KOPT-K1 (cell line): ENCODE measurements at regions not wholly inside any gene's neighbourhood (a gene's known extent, or its start where the extent isn't known, plus 50 kb on each side); places are given as distances from the start of the nearest gene placed in this dataset.
"Not testable (repeated sequence)": the region's sequence is repeated elsewhere in the genome, so short reads cannot be mapped to it uniquely, and the experiment has no call there.

Source experiments
- H3K27ac ChIP-seq: fragments of 200-600 bp; sonication (generic); 2 replicates; pipeline ENCODE4 v1.5.1; 2016; ENCODE audit warnings: antibody characterized with exemption, mild to moderate bottlenecking, low read depth, low read length; ENCODE audit not compliant: poor library complexity, severe bottlenecking
- H3K36me3 ChIP-seq: fragments of 200-600 bp; sonication (generic); 2 replicates; pipeline ENCODE4 v1.5.1; 2017; ENCODE audit warnings: antibody characterized with exemption, mild to moderate bottlenecking, low read length, moderate library complexity; ENCODE audit not compliant: insufficient read depth
- H3K9me3 ChIP-seq: fragments of 200-600 bp; sonication (generic); 2 replicates; pipeline ENCODE4 v1.5.1; 2017; ENCODE audit warnings: antibody characterized with exemption, low read length, mild to moderate bottlenecking; ENCODE audit not compliant: insufficient read depth, poor library complexity, severe bottlenecking

DNA sequence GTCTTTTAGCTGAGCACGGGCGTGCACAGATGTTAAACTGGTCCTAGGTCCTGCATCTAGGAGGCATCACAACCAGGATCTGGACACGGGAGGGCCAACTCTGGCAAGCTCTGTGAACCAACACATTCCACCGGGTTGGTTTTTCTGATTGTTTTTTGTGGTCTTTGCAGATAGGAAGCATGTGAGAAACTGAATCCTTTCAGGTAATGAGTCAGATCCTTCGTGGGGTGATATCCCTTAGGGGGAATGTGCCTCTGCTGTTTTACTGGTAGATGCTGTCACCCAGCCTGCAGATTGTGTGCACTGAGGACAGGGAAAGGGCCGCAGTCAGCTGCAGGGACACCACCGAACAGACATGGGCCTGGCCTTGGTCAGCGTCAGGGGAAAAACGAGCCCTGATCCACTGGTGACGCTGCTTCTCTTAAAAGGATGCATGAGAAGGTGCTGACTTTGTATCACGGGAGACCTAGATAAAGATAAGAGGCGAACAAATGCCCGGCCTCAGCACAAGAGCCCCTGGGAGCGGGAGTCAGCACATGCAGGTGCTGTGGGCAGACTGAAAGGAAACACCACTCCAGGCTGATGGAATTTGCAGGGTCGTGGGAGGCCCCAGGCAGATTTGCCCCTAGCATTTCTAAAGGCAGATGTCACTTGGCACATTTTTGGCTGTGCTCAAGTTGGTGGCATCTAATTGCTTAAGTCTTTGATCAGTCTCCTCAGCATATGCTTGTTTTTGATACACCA lies 51.1 kb downstream of the DOP1B start:
- Histone ChIP-seq H3K27ac (no peak overlapping the region), H3K9me3 (no peaks in the 10 kb centered on the region), H3K36me3 (peaks cover 26% of the 10 kb centered on the region)

DNA sequence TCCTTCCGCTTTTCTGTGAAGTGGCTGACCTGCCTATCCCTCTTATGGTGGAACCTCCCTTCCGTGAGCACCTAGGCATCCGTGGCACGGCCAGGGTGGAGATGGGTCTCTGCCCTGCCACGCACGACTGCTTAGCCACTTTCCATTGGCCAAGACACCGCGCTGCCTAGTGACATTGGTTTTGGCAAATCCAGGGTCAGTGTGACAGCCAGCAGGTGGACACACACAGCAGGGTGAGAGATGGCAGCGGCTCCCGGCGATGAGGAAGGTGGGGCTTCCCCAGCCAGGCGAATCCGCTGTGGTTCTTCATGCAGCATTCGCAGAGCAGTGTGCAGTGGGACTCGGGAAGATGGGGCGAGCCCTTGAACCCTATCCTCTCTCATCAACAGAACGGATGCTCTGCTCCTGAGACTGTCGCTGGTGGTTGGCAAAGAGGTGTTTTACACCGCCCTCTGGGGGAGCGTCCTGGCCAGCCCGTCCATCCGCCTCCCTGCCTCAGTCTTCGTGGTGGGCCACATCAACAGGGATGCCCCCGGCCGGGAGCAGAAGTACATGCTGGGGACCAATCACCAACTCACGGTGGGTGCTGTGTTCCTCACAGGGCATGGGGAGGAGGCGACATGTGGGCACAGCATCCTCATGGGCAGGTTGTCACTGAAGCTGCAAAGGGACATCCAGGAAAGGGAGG lies 51.8 kb downstream of the DOP1B start:
- H3K36me3 ChIP-seq = peaks cover 25% of the 10 kb centered on the region
- H3K27ac ChIP-seq = no peak overlapping the region
- H3K9me3 ChIP-seq = no peaks in the 10 kb centered on the region

DNA sequence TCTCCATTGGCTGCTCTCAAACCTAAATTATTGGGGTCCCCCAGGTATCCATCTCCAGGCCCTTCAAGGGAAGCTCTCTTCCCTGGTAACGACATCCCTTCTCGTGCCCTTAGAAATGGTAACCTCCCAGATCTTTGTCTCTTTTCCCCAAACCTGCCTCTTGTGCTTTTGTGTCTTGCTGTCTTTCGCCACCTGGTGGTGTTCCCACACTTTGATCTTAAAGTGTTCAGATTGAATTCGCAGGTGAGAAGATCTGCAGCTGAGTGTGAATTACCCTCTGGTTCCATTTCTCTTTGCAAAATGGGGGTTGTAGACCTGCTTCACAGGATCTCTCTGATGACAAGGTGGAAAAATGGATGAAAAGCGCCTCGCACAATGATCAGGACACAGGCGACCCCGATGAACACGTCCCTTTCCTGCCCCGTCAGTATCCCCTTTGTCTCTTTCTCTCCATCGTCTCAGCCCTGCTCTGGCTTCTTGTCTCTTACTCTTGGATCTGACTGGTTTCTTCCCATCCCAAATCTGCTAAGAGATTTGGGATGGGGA lies 53.1 kb downstream of the DOP1B start:
- peaks cover 36% of the 10 kb centered on the region for H3K36me3 ChIP-seq
- H3K9me3 ChIP-seq = no peaks in the 10 kb centered on the region
- no peak overlapping the region for H3K27ac ChIP-seq

DNA sequence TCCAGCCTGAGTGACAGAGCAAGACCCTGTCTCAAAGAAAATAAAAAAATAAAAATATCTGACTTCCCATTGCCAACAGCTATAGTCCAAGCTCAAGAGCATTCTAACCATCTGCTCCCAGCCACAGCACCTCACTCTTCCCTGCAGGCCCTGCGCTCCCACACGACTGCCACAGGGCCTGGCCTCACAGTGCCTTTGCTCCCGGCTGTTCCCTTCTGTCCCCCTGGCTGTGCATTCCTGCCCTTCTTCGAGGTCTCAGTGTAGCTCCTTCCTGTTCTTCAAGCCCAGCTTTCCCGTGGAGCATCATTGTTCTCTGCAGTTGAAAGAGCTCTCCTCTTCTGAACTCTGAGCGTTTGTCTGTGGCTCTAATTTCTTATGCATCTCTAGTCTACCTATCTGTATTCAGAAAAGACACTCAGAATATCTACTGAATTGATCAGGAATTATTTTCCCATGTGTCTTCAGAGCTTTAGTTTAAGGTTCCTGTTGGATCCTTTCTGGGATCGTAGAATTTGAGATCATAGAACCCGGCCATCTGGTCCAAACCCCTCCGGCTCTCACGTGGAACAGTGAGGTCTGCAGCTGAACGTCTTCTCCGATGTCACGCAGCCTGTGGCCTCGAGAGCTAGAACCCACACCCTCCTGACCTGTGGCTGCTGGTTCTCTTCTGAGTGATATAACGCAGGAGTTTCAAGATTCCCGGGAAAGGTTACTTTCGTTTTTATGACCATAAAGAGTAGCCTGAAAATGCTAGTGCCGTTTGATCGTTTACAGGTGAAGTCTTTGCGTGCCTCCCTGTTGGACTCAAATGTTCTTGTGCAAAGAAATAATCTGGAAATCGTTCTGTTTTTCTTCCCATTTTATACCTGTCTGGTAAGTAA lies 54.4 kb downstream of the DOP1B start:
- peaks cover 44% of the 10 kb centered on the region for H3K36me3 ChIP-seq
- H3K27ac ChIP-seq = no peak overlapping the region
- H3K9me3 ChIP-seq = no peaks in the 10 kb centered on the region

DNA sequence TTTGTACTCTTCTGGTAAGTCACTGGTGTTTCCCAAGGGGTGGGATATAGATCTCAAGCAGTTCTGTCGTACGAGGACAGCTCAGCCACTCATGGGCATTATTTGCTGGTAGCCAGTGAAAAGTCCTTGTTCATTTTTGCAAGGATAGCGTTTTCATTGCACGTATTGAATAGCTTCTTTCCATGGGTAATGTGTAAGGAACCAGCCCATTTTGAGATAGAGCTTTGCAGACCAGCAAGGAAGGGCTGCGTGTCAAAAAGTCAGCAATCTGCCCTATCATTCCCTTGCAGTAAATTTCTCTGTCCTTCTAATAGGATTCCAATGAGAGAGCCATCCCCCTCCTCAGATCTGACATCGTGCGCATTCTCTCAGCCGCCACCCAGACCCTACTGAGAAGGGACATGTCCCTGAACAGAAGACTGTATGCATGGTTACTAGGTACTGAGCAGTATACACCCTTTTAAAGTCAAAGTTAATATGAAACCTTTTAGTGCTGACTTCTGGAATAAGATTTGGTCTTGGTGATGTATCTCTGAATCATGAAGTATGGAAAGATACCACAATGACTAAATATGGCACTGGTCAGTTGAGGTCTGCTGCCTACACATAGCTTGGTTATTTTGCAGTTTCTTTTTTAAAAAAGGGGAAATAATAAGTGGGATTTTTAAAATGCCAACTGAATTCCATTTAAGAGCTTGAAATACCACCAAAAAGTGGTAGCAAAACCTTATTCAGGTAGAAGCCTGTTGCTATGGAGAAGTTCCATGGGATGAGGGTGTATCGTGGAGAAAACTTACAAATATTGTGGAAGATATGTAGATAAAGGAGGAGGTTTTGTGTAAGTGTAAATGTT lies 55.3 kb downstream of the DOP1B start:
- H3K27ac ChIP-seq = no peak overlapping the region
- peaks cover 50% of the 10 kb centered on the region for H3K36me3 ChIP-seq
- no peaks in the 10 kb centered on the region for H3K9me3 ChIP-seq

DNA sequence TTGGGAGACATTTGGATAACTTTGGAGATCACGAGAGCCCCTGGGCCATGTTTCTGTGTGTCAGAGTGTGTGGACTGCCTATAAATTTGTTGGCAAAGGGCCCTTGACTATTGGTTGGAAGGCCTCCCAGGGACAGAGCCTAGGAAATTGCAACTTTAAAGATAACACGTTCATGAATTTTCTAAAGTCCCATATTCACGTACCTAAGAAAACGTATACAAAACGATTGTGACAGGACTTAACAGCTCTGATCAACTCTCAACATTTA lies 55.8 kb downstream of the DOP1B start:
- H3K9me3 ChIP-seq = no peaks in the 10 kb centered on the region
- peaks cover 56% of the 10 kb centered on the region for H3K36me3 ChIP-seq
- no peak overlapping the region for H3K27ac ChIP-seq

DNA sequence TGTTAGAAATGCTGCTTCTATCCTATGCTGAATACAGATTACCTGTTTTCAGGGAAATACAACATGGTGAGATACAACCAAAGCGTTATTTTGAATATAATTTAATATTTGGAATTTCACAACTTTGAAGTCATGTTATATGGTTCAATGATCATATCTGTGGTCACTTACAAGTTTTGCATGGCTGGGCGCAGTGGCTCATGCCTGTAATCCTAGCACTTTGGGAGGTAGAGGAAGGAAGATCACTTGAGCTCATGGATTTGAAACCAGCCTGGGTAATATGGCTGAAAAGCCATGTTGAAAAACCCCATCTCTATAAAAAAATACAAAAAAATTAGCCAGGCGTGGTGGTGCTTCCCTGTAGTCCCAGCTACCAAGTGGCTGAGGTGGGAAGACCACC lies 57.9 kb downstream of the DOP1B start:
- H3K36me3 ChIP-seq = peaks cover 73% of the 10 kb centered on the region

DNA sequence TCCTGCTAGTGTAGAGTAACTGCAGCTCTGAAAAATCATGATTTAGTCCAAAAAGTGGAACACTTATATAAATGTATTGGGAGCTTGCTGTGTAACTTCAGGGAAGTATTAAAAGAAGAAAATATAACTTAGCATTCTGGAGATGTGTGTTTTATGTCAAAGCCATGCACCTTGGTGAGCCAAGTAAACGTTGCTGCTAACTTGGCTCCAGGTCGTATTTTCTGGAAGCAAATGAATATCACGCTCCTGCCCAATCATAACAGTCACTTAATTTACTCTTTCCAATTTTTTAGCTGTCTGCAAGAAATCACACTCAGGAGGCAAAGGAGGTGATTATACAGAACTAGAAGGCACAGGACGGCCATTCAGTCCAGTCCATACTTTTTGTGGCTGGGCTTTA lies 61.1 kb downstream of the DOP1B start:
- H3K9me3 ChIP-seq = no peaks in the 10 kb centered on the region
- peaks cover 68% of the 10 kb centered on the region for H3K36me3 ChIP-seq
- H3K27ac ChIP-seq = no peak overlapping the region

More for the DNA sequence above, 57.9 kb downstream of the DOP1B start:
- Histone ChIP-seq H3K9me3 (no peaks in the 10 kb centered on the region), H3K27ac (no peak overlapping the region)

DNA sequence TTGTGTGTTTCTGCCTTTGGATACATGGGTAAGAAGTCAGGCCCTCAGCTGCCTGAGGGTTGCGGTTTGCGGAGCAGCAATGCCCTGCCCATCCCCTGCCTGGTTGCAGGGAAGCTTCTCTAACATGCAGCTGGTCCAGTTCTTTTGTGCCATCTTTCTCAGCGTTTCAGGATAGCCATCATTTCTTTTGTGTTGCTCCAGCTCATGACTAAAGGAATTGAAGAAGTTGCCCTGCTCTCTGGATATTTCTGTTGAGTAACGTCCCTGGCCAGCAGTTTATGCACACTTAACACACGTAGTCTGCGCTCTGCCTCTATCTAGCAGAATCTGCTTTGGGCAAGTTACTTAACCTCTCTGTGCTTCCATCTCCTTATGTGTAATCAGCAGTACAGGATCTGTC lies 62.1 kb downstream of the DOP1B start:
- no peaks in the 10 kb centered on the region for H3K9me3 ChIP-seq
- H3K27ac ChIP-seq = no peak overlapping the region
- H3K36me3 ChIP-seq = peaks cover 66% of the 10 kb centered on the region

DNA sequence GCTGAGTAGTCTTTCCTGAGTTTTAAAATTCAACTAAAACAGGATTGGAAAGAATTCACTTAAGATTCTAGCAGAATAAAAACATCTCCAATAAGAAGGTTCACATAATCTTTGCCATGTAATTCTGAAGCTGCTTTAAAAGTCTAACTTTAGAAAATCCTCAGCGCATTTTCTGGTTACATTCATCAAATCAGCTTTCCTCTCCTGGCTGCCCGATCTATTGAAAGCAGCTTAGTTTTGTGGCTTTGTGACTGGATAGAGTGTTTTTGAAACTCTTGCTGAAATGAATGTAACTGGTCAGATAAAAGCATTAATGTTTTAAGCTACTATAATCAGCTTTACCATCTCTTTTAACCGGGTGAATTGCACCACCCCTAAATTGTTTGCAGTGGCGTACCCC lies 66.8 kb downstream of the DOP1B start:
- Histone ChIP-seq H3K27ac (no peak overlapping the region), H3K9me3 (no peaks in the 10 kb centered on the region), H3K36me3 (peaks cover 64% of the 10 kb centered on the region)

DNA sequence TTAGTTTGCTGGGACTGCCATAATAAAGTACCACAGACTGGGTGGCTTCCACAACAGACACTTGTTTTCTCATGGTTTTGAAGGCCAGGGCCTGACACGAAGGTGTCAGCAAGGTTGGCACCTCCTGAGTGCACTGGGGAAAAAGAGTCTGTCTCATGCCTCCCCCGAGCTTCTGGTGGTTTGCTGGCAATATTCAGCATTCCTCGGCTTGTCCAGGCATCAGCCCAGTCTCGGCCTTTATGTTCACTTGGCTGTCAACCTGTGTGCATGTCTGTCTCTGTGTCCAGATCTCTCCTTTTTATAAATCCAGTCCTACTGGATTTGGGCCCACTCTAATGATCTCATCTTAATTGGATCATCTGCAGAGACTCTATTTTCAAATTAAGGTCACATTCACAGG lies 72.6 kb downstream of the DOP1B start:
- no peak overlapping the region for H3K27ac ChIP-seq
- peaks cover 66% of the 10 kb centered on the region for H3K36me3 ChIP-seq
- no peaks in the 10 kb centered on the region for H3K9me3 ChIP-seq

DNA sequence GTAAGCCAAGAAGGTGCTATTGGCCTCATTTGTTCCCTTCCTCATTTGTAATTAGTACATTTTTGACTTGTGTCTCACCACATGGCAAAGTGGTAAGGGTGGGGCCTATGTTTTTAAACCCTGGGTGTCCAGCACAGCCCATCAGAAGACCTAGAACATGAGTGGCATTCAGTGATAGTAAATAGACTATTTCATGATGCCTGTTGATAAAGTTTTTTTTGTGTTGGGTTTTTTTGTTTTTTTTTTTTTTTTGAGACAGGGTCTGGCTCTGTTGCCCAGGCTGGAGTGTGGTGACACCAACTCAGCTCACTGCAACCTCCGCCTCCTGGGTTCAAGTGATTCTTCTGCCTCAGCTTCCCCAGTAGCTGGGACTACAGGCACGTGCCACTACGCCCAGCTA lies 74.8 kb downstream of the DOP1B start:
- not testable (repeated sequence) for H3K9me3 ChIP-seq, H3K27ac ChIP-seq
- peaks cover 48% of the 10 kb centered on the region for H3K36me3 ChIP-seq

DNA sequence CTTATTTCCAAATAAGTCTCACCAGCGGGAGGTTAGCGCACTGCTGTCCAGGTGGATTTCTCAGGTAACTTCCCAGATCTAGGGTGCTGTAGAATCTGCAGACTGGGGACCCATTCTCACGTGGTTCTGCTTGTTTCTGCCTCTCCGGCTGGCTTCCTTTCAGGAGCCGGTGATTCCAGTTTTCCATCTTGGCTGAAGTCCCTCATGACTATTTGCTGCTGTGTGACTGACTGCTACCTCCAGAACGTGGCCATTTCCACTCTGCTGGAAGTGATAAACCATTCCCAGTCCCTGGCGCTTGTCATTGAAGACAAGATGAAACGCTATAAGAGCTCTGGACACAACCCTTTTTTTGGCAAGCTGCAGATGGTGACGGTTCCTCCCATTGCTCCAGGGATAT lies 76.0 kb downstream of the DOP1B start:
- H3K36me3 ChIP-seq = peaks cover 49% of the 10 kb centered on the region

DNA sequence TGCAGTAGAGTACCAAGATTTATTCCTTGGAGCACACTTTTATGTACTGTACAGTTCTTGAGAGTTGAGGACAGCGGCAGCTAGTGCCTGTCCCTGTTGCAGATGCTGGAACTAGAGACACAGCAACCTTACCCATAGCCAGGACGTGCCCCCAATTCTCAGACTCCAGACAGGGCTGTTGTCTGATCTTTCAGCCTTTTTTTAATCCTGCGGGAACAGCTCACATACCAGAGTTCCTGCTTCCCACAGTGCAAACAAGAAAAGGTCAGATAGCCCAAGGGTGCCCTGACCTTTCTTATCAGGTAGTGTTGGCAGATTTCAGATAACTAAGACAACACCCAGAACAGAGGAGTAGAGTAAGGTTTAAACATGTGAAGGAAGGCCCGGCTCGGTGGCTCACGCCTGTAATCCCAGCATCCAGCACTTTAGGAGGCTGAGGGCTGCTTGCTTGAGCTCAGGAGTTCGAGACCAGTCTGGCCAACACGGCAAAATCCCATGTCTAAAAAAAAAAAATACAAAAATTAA lies 78.5 kb downstream of the DOP1B start:
- H3K36me3 ChIP-seq = peaks cover 60% of the 10 kb centered on the region
- H3K27ac ChIP-seq = no peak overlapping the region
- H3K9me3 ChIP-seq = no peaks in the 10 kb centered on the region

More for the DNA sequence above, 76.0 kb downstream of the DOP1B start:
- H3K27ac ChIP-seq = no peak overlapping the region
- H3K9me3 ChIP-seq = no peaks in the 10 kb centered on the region
